ENCODE measurements at regions not wholly inside any gene's neighbourhood (a gene's known extent, or its start where the extent isn't known, plus 50 kb on each side); places are given as distances from the start of the nearest gene placed in this dataset.

DNA sequence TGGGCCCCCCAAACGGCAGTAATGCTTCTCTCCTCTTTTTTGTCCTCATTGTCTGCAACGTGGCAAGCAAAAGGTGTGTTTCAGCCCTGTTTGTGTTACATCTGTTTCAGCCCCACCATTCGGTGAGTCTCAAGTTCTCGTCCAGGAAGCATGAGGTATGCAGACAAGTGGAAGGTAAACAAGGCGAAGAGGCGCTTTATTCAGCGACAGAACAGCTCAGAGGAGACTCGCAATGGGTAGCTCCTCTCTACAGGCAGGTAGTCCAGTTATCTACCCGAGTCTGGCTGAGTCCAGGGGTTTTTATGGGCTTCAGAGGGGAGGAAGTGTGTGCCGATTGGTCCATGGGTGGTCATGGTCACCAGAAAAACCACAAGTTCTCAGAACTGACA lies 733.4 kb upstream of the CDH7 start:
- intact Hi-C loops (cut with DNase I) = no loop called here
- H3K4me3 ChIP-seq = no peak overlapping the region
- no peak overlapping the region for H3K27ac ChIP-seq (replicated peaks in 1 of 4)
- WGBS = 89% methylated on average over 9 of the region's 10 CpGs
- no peaks in the 10 kb centered on the region for H3K36me3 ChIP-seq
- TF ChIP-seq CTCF (IDR thresholded peaks at IDR 0.05) (no peak), POLR2A (IDR thresholded peaks at IDR 0.05; ENCODE audit: low read depth) (no peak), POLR2AphosphoS5 (IDR thresholded peaks at IDR 0.05) (no peak), EP300 (IDR thresholded peaks at IDR 0.05) (no peak)
- no peaks in the 10 kb centered on the region for H3K27me3 ChIP-seq
- no peaks in the 10 kb centered on the region for H3K9me3 ChIP-seq
- DNase-seq (ENCODE audit: extremely low spot score) = no peak
- no peaks in the 10 kb centered on the region for H3K4me1 ChIP-seq

DNA sequence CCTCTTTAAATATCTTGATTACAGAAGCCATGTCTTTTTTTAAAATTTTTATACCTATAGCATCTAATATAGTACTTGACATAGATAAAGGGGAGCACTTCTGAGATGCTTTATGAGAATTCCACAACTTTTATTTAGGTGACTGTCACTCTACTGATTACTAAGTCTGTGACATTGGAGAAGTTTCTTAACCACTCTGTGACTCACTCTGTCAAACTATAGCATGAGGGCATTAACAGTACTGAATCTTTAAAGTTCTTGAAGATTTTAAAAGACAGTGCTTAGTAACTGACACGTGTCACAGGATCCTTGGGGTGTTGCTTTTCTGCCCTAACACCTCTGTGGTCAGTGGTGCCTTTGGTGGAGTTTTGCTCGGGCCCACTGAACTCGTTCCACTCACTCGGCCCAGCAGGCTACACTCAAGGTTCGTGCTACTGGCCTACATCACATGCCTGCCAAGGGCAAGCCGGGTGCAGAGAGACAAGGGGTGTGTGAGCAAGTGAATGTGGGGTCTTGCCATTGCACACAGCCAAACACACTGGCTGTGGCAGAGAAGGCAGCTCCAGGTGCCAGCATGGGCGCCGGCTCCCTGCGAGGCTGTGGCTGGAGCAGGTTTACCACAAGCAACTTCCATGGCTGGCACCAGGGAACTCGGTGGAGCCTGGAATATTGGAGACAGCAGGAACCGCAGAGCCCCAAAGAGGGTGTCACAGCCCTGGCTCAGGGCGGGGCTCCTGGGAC lies 734.0 kb upstream of the CDH7 start:
- no peak for DNase-seq (ENCODE audit: extremely low spot score)
- whole genome bisulfite sequencing = 94% methylated on average over 5 of the region's 12 CpGs
- no peaks in the 10 kb centered on the region for H3K36me3 ChIP-seq

GRCh38 chr18:64994370-64994769 lies 756.4 kb upstream of the CDH7 start:
- Histone ChIP-seq H3K4me3 (no peak overlapping the region), H3K36me3 (no peaks in the 10 kb centered on the region), H3K4me1 (no peaks in the 10 kb centered on the region), H3K9me3 (no peaks in the 10 kb centered on the region), H3K27ac (replicated peaks in 1 of 4) (no peak overlapping the region), H3K27me3 (no peaks in the 10 kb centered on the region)
- no peak for DNase-seq (ENCODE audit: extremely low spot score)
- TF ChIP-seq POLR2A (IDR thresholded peaks at IDR 0.05; ENCODE audit: low read depth) (no peak), EP300 (IDR thresholded peaks at IDR 0.05) (no peak), CTCF (IDR thresholded peaks at IDR 0.05) (no peak), POLR2AphosphoS5 (IDR thresholded peaks at IDR 0.05) (no peak)
- intact Hi-C loops (cut with DNase I) = no loop called here
- WGBS = 91% methylated on average over 1 of the region's 1 CpG

More for the DNA sequence above, 734.0 kb upstream of the CDH7 start:
- intact Hi-C loops (cut with DNase I) = no loop called here
- no peak overlapping the region for H3K4me3 ChIP-seq
- no peaks in the 10 kb centered on the region for H3K4me1 ChIP-seq
- no peaks in the 10 kb centered on the region for H3K27me3 ChIP-seq
- H3K9me3 ChIP-seq = no peaks in the 10 kb centered on the region
- no peak overlapping the region for H3K27ac ChIP-seq (replicated peaks in 1 of 4)
- no peak for TF ChIP-seq CTCF (IDR thresholded peaks at IDR 0.05)
- TF ChIP-seq EP300 (IDR thresholded peaks at IDR 0.05) = no peak
- no peak for TF ChIP-seq POLR2A (IDR thresholded peaks at IDR 0.05; ENCODE audit: low read depth)
- TF ChIP-seq POLR2AphosphoS5 (IDR thresholded peaks at IDR 0.05) = no peak

DNA sequence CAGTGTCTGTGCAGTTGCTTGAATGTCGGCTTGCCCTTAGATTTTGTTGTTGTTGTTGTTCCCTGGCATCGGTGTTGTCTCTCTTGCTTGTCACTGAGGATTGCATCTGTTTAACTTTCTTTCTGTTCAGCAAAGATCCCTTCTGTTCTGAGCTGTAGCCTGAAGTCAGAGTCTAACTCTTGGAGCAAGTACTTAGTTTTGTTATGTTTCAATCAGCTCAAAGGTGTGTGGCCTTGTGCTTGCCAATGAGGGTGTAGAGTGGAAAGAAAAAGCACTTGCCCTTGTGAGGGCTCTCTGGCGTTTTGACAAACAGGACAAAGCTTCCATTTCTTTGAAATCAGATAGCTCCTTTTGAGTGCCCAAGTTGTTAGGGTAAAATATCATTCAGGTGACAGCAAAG lies 757.1 kb upstream of the CDH7 start:
- no peaks in the 10 kb centered on the region for H3K9me3 ChIP-seq

More for the DNA sequence above, 757.1 kb upstream of the CDH7 start:
- 74% methylated on average over 3 of the region's 3 CpGs for WGBS
- no peak for DNase-seq (ENCODE audit: extremely low spot score)
- Histone ChIP-seq H3K27me3 (no peaks in the 10 kb centered on the region), H3K4me3 (no peak overlapping the region), H3K27ac (replicated peaks in 1 of 4) (no peak overlapping the region), H3K4me1 (no peaks in the 10 kb centered on the region), H3K36me3 (no peaks in the 10 kb centered on the region)
- TF ChIP-seq POLR2AphosphoS5 (IDR thresholded peaks at IDR 0.05) (no peak), POLR2A (IDR thresholded peaks at IDR 0.05; ENCODE audit: low read depth) (no peak), EP300 (IDR thresholded peaks at IDR 0.05) (no peak), CTCF (IDR thresholded peaks at IDR 0.05) (no peak)
- intact Hi-C loops (cut with DNase I) = no loop called here

Data from esophagus muscularis mucosa (tissue), 4 donors.